ENCODE measurements at regions not wholly inside any gene's neighbourhood (a gene's known extent, or its start where the extent isn't known, plus 50 kb on each side); places are given as distances from the start of the nearest gene placed in this dataset.

DNA sequence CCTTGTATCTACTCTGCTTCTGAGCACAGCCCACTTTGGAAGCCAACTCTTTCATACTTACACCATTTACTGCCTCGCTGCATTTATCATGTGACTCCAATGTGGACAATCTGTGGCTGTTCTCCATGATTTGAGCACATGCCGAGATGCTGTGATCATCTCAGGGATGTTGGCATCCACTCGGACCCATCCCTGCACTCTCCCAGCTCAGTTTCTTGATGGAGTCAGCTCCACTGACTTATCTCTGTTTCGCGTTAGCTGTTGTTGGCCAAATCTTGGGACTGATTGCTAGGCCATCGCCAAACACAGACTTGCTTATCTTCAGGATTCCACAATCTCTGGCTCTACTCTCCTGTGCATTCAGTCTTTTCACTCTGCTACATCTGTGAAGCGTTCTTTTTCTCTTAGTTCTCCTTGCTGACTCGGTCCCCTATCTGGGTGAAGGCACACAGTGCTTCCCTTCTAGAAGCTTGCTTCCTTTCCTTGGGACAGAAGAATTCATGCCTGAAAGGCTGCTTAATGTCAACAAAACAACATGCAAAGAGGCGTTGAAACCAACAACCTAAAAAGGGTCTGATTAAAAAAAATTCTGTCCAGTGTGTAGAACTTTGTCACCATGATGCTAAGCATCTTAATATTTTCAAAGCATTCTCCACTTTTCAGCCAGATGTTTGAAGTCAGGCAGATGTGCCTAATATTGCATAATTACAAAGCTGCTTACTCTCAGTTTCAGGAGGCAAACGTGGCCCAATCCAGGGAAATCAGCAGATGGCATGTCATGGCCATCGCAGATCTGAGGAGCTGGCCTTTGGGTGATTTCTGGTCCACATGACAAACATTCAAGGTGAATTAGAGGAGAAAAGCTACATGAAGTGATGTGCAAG lies 120.7 kb downstream of the NGF start:
- DNase-seq (ENCODE audit: low read depth): no peak
- TF ChIP-seq, protein P1, sequence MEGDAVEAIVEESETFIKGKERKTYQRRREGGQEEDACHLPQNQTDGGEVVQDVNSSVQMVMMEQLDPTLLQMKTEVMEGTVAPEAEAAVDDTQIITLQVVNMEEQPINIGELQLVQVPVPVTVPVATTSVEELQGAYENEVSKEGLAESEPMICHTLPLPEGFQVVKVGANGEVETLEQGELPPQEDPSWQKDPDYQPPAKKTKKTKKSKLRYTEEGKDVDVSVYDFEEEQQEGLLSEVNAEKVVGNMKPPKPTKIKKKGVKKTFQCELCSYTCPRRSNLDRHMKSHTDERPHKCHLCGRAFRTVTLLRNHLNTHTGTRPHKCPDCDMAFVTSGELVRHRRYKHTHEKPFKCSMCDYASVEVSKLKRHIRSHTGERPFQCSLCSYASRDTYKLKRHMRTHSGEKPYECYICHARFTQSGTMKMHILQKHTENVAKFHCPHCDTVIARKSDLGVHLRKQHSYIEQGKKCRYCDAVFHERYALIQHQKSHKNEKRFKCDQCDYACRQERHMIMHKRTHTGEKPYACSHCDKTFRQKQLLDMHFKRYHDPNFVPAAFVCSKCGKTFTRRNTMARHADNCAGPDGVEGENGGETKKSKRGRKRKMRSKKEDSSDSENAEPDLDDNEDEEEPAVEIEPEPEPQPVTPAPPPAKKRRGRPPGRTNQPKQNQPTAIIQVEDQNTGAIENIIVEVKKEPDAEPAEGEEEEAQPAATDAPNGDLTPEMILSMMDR (IDR thresholded peaks at IDR 0.05; ENCODE audit: control insufficient read depth, extremely low read depth, insufficient read depth): no peak
- no peak overlapping the region for H3K4me3 ChIP-seq (ENCODE audit: low read depth, low read length)

DNA sequence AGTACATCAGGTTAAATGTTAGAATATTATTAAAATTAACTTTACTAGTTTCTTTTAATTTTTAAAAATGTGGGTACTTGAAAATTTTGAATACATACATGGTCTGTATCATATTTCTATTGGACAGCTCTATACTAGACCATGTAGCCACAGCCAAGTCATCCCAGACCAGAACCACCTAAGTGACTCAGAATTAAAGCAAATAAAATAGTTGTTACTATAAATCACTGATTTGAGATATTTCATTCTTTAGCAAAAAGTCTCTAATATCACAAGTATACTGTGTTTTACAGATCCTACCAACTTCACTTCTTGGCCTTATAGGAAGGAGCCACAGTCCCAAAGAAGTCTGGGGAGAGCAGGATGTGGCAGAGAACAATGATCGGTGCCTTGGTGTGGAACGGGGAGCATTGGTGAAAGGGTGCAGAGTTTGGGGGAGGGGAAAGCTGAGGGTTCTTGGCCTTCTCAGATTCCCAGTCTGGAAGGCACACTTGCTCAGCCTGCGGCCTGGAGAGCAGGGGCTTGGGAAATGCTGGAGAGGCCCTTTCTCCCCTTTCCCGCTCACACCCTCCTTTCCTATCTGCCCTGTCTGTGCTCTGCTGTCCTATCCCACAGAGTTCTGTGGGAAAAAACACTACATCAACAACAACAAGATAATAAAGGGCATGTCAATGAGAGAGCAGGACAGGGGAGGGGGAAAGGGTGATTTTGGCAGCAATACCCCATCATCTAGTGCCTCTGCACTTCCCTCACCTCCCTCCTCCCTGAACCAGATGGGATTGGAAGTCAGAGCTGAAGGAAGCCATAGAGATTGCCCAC lies 122.1 kb downstream of the NGF start:
- no peak overlapping the region for H3K4me3 ChIP-seq (ENCODE audit: low read depth, low read length)
- TF ChIP-seq, protein P1 (IDR thresholded peaks at IDR 0.05; ENCODE audit: control insufficient read depth, extremely low read depth, insufficient read depth): no peak
- no peak for DNase-seq (ENCODE audit: low read depth)

DNA sequence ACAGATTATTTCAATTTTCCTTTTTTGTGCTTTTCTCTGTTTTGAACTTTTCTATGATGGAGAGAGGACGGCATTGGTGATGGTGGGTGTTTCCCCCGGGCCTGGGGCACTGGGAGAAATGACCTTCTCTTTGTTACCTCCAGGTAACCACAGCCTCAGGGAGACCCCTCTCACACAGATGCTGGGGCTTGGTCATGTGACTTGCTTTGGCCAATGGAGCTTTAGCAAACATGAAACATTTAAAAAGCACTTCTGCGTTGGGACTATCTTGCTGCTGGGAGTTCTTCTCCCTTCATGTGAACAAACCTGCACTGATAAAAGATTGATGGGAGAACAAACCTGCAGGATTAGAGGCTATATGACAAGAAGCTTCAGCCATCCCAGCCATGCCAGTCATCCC lies 122.9 kb downstream of the NGF start:
- no peak for DNase-seq (ENCODE audit: low read depth)
- H3K4me3 ChIP-seq (ENCODE audit: low read depth, low read length): no peak overlapping the region
- TF ChIP-seq, protein P1 (IDR thresholded peaks at IDR 0.05; ENCODE audit: control insufficient read depth, extremely low read depth, insufficient read depth): no peak

DNA sequence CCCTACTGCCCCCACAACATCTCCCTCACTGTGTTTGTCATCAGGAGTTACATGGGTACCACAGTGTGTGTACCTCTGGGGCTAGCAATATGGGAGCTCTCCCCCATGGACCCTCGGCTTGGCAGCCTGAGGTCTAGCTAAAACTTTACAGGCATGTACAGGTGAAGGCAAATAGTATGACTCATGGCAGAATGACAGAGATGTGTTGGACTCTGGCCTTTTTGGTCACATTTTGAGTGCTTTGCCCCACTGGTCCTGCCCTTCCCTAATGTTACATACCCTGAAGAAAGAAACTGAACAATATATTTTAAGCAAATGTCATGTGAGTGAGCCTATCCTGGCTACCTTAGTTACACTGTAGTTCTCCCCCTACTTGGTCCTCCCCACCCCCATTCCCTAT lies 124.0 kb downstream of the NGF start:
- TF ChIP-seq, protein P1 (IDR thresholded peaks at IDR 0.05; ENCODE audit: control insufficient read depth, extremely low read depth, insufficient read depth): no peak
- no peak overlapping the region for H3K4me3 ChIP-seq (ENCODE audit: low read depth, low read length)
- DNase-seq (ENCODE audit: low read depth): no peak

DNA sequence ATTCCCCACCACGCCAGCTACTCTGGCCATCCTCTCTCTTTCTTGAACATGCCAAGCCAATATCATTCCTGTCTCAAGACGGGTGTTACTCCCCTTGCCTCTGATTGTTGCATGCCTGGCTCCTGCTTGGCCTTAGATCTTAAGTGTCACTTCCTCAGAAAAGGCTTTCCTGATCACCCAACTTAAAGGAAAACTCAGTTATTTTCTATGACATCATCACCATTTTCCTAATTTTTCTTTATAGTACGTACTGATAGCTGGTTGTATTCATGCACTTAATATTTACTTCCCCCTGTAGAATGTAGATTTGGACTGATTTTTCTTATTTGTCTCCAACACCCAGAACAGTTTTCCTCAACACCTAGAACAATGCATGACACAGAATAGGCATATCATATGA lies 123.8 kb upstream of the TSPAN2 start:
- no peak overlapping the region for H3K4me3 ChIP-seq (ENCODE audit: low read depth, low read length)
- TF ChIP-seq, protein P1 (IDR thresholded peaks at IDR 0.05; ENCODE audit: control insufficient read depth, extremely low read depth, insufficient read depth): no peak
- no peak for DNase-seq (ENCODE audit: low read depth)

DNA sequence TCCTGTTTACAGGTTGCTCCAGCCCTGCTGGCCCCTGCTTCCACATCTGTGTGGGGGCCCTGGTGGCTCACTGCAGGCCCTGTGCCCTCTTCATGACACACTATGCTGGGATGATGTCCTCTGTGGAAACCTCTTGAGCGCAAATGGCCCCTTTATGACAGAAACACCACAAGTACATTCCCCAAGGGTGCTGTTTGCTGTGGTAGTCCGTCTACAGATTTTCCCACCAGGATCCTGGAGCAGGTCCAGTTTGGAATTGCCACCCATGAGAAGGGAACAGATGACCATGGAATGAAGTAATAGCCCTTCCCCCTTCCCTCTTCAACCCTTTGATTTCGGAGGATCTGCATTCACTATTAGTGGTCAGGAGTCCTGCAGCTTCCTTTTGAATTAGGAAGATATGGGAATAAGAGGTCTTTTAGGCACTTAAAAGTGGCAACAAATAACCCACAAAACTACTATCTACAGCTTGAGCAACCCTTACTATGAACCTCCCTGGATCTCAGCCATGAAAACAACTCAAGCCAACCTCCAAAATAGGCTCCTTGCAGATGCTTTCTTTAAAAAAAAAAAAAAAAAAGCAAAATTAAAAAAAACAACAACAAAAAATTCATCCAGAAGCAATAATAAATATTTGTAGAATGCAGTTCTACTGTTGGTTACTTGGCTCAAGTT lies 121.9 kb upstream of the TSPAN2 start:
- no peak overlapping the region for H3K4me3 ChIP-seq (ENCODE audit: low read depth, low read length)
- TF ChIP-seq, protein P1 (IDR thresholded peaks at IDR 0.05; ENCODE audit: control insufficient read depth, extremely low read depth, insufficient read depth): no peak
- no peak for DNase-seq (ENCODE audit: low read depth)

Data from LNCaP clone FGC (cell line).